Osteoblast (primary cell): ENCODE measurements at regions not wholly inside any gene's neighbourhood (a gene's known extent, or its start where the extent isn't known, plus 50 kb on each side); places are given as distances from the start of the nearest gene placed in this dataset.

Experiments
- DNase-seq: peaks from one replicate; pipeline ENCODE4 v3.0.0; 2011; ENCODE audit warnings: low spot score, mixed read lengths; ENCODE audit not compliant: insufficient read length; ENCODE audit errors: missing footprints
- H2AFZ ChIP-seq: 2 replicates; pipeline ENCODE4 v1.6.0; 2011; ENCODE audit warnings: mild to moderate bottlenecking, low read length
- H3K27ac ChIP-seq: 2 replicates; pipeline ENCODE4 v1.5.1; 2011; ENCODE audit warnings: mild to moderate bottlenecking, low read depth, low read length, moderate library complexity
- H3K27me3 ChIP-seq: 2 replicates; pipeline ENCODE4 v1.6.0; 2012; ENCODE audit warnings: mild to moderate bottlenecking, control low read depth, inconsistent platforms, low read length, moderate library complexity; ENCODE audit not compliant: insufficient read depth
- H3K36me3 ChIP-seq: 2 replicates; pipeline ENCODE4 v1.5.1; 2011; ENCODE audit warnings: mild to moderate bottlenecking, low read length, control low read depth, moderate library complexity; ENCODE audit not compliant: insufficient read depth
- H3K4me1 ChIP-seq: 2 replicates; pipeline ENCODE4 v1.5.1; 2011; ENCODE audit warnings: mild to moderate bottlenecking, low read length, control low read depth, moderate library complexity; ENCODE audit not compliant: insufficient read depth
- H3K4me2 ChIP-seq: 2 replicates; pipeline ENCODE4 v1.6.0; 2011; ENCODE audit warnings: mild to moderate bottlenecking, low read length; ENCODE audit not compliant: insufficient read depth
- H3K4me3 ChIP-seq: fragments of 200-600 bp; sonication (generic); 3 replicates; pipeline ENCODE4 v1.5.1; 2012; ENCODE audit warnings: mild to moderate bottlenecking, low read length, inconsistent platforms; ENCODE audit not compliant: insufficient read depth
- H3K79me2 ChIP-seq: 2 replicates; pipeline ENCODE4 v1.6.0; 2012; ENCODE audit warnings: mild to moderate bottlenecking, low read length, control low read depth, inconsistent platforms; ENCODE audit not compliant: insufficient read depth
- H3K9me3 ChIP-seq: 2 replicates; pipeline ENCODE4 v1.5.1; 2011; ENCODE audit warnings: low read depth, low read length, control low read depth
- H4K20me1 ChIP-seq: 2 replicates; pipeline ENCODE4 v1.6.0; 2012; ENCODE audit warnings: mild to moderate bottlenecking, low read length, control low read depth; ENCODE audit not compliant: insufficient read depth
- CTCF ChIP-seq: IDR thresholded peaks from 2 replicates; pipeline ENCODE4 v1.5.1; 2011; ENCODE audit warnings: mild to moderate bottlenecking, low read depth, low read length, moderate library complexity; ENCODE audit errors: extremely low read depth

DNA sequence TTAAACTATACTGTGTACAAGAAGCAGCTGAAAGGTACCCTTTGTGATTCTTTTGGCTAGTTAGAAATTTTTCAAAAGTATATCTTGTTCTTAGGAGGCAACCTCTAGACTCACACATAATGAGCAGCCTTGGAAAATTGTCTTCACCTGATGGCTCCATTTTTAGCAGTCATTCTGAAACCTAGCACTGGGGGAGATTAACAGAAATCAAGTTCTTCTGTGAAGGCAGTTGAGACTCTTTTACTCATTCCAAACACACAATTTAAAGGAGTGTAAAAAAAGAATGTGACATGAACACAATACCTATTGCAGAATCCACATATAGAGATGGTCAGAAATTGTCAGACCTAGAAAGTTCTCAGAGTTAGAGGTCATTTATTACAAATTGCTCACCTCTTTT, 197.7 kb downstream of the UBE2E3 start:
- no peaks in the 10 kb centered on the region for H3K79me2 ChIP-seq
- no peak for TF ChIP-seq CTCF
- no peak overlapping the region for H3K27ac ChIP-seq
- no peaks in the 10 kb centered on the region for H3K4me1 ChIP-seq
- no peaks in the 10 kb centered on the region for H3K36me3 ChIP-seq
- H3K9me3 ChIP-seq, result no peaks in the 10 kb centered on the region
- H3K27me3 ChIP-seq, result no peaks in the 10 kb centered on the region
- H4K20me1 ChIP-seq, result no peaks in the 10 kb centered on the region
- DNase-seq, result no peak
- no peak overlapping the region for H3K4me3 ChIP-seq
- no peak overlapping the region for H2AFZ ChIP-seq
- no peak overlapping the region for H3K4me2 ChIP-seq

- peak; percentile 53 for DNase-seq
- no peaks in the 10 kb centered on the region for H3K79me2 ChIP-seq
- no peaks in the 10 kb centered on the region for H3K9me3 ChIP-seq
- H2AFZ ChIP-seq, result no peak overlapping the region
- H3K27me3 ChIP-seq, result no peaks in the 10 kb centered on the region
- peak; percentile 28 for TF ChIP-seq CTCF
- no peaks in the 10 kb centered on the region for H3K36me3 ChIP-seq
- H3K4me2 ChIP-seq, result no peak overlapping the region
- H3K27ac ChIP-seq, result no peak overlapping the region
- H4K20me1 ChIP-seq, result no peaks in the 10 kb centered on the region
- no peak overlapping the region for H3K4me3 ChIP-seq
- H3K4me1 ChIP-seq, result no peaks in the 10 kb centered on the region
These were observed 198.5 kb downstream of the UBE2E3 start for GRCh38 chr2:181178823-181179412.

DNA sequence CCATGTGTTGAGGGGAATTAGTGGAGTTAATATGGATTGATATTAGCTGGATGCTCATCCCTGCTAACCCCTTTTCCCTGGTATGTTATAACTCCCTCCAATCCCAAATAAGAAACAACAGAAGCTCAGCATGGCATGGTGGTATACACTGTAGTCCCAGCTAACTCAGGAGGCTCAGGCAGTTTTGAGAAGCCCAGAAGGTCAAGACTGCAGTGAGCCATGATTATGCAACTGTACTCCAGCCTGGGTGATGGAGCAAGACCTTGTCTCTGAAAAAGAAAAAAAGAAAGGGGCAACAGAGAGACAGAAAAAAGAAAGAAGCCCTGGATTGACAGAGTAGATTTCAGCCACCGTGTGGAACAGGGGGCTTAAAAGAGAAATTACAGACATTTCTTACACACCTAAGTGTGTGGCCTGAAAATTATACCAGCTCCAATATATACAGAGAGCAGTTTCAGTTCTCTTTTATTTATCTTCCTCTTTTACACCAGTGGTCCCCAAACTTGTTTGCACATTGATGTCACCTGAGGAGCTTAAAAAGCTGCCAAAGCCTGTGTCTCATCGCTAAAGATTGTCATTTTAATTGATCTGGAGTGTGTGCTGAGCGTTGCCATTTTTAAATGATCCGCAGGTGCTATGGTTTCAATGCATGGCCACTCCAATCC, 203.6 kb downstream of the UBE2E3 start:
- no peak for DNase-seq
- no peaks in the 10 kb centered on the region for H3K36me3 ChIP-seq
- H3K4me1 ChIP-seq, result no peaks in the 10 kb centered on the region
- H3K27me3 ChIP-seq, result no peaks in the 10 kb centered on the region
- no peak overlapping the region for H3K4me2 ChIP-seq
- H3K4me3 ChIP-seq, result no peak overlapping the region
- H3K79me2 ChIP-seq, result no peaks in the 10 kb centered on the region
- no peak overlapping the region for H3K27ac ChIP-seq
- H3K9me3 ChIP-seq, result no peaks in the 10 kb centered on the region
- TF ChIP-seq CTCF, result no peak
- H4K20me1 ChIP-seq, result no peaks in the 10 kb centered on the region
- H2AFZ ChIP-seq, result no peak overlapping the region

DNA sequence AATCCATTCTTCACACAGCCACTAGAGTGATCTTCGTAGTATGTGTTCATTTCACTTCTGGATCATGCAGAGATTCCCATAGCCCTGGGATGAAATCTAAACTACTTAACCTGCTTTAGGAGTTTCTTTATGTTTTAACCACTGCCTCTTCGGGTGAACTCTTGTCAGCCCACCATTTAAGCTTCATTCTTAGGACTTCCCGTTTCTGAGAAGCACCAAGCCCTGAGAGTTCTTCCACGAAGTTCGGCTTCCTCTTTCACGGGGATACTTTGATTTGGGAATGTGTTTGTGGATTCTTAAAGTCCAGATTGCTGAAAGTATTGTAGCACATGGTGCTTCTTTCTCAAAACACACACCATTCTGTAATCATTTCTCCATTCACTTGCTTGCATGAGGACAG, 205.0 kb downstream of the UBE2E3 start:
- Histone ChIP-seq H3K4me1 (no peaks in the 10 kb centered on the region), H3K4me3 (no peak overlapping the region), H3K9me3 (no peaks in the 10 kb centered on the region), H3K27me3 (no peaks in the 10 kb centered on the region), H2AFZ (no peak overlapping the region), H3K36me3 (no peaks in the 10 kb centered on the region), H4K20me1 (no peaks in the 10 kb centered on the region), H3K4me2 (no peak overlapping the region), H3K27ac (no peak overlapping the region), H3K79me2 (no peaks in the 10 kb centered on the region)
- DNase-seq, result no peak
- no peak for TF ChIP-seq CTCF
